KMS-11 (cell line): ENCODE measurements at regions not wholly inside any gene's neighbourhood (a gene's known extent, or its start where the extent isn't known, plus 50 kb on each side); places are given as distances from the start of the nearest gene placed in this dataset.

Experiments
- H2AFZ ChIP-seq: fragments of 200-600 bp; sonication (generic); 2 replicates; pipeline ENCODE4 v1.6.1; 2016; ENCODE audit warnings: antibody characterized with exemption, mixed run types, low read depth
- H3K27ac ChIP-seq: fragments of 200-600 bp; sonication (generic); 2 replicates; pipeline ENCODE4 v1.6.1; 2016; ENCODE audit warnings: mild to moderate bottlenecking, mixed run types
- H3K27me3 ChIP-seq: fragments of 200-600 bp; sonication (generic); 2 replicates; pipeline ENCODE4 v1.6.1; 2017; ENCODE audit warnings: mild to moderate bottlenecking, low read depth, mixed run types, moderate library complexity; ENCODE audit not compliant: insufficient read depth
- H3K36me3 ChIP-seq: fragments of 200-600 bp; sonication (generic); 2 replicates; pipeline ENCODE4 v1.6.1; 2017; ENCODE audit warnings: mild to moderate bottlenecking, mixed run types; ENCODE audit not compliant: insufficient read depth
- H3K4me1 ChIP-seq: fragments of 200-600 bp; sonication (generic); 2 replicates; pipeline ENCODE4 v1.6.1; 2016; ENCODE audit warnings: mild to moderate bottlenecking, low read depth, mixed run types; ENCODE audit not compliant: poor library complexity, severe bottlenecking
- H3K4me2 ChIP-seq: fragments of 200-600 bp; sonication (generic); 2 replicates; pipeline ENCODE4 v1.7.0; 2016; ENCODE audit warnings: mild to moderate bottlenecking, mixed run types
- H3K4me3 ChIP-seq: fragments of 200-600 bp; sonication (generic); IDR thresholded peaks from 2 replicates; pipeline ENCODE4 v1.6.1; 2017; ENCODE audit warnings: low read depth, low read length, mixed read lengths; ENCODE audit not compliant: insufficient read depth
- H3K79me2 ChIP-seq: fragments of 200-600 bp; sonication (generic); 2 replicates; pipeline ENCODE4 v1.6.1; 2016; ENCODE audit warnings: low read depth, mixed run types; ENCODE audit not compliant: insufficient read depth
- H3K9ac ChIP-seq: fragments of 200-600 bp; sonication (generic); 2 replicates; pipeline ENCODE4 v1.6.1; 2016; ENCODE audit warnings: mild to moderate bottlenecking, mixed run types
- H4K20me1 ChIP-seq: fragments of 200-600 bp; sonication (generic); 2 replicates; pipeline ENCODE4 v1.6.1; 2016; ENCODE audit warnings: mild to moderate bottlenecking, mixed run types; ENCODE audit not compliant: insufficient read depth
- TF ChIP-seq, protein P1 (sequence below): fragments of 200-600 bp; sonication (generic); conservative IDR thresholded peaks from 2 replicates; pipeline ENCODE4 v1.6.1; 2017; ENCODE audit warnings: low read depth, mild to moderate bottlenecking, antibody characterized with exemption, low read length, moderate library complexity, mixed read lengths

DNA sequence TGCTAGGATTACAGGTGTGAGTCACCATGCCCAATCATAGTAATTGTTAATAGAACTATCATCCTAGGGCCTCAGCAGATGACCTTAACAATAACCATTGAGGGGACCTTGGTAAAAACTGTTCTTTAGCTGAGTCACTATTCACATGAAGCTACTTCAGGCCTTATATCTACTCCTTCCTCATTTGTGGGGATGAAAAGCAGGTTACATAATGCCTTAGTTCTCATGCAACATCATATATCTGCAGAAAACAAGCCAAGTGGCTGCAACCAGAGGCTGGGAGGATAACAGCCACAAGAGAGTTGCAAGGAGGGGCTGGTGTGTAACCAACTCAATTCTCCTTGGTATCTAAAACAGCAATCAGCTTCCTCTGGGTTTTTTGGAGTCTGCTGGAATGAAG is 445.4 kb downstream of the NBAS start:
- H2AFZ ChIP-seq: no peak overlapping the region
- no peak overlapping the region for H3K4me2 ChIP-seq
- H3K36me3 ChIP-seq: no peaks in the 10 kb centered on the region
- TF ChIP-seq, protein P1, sequence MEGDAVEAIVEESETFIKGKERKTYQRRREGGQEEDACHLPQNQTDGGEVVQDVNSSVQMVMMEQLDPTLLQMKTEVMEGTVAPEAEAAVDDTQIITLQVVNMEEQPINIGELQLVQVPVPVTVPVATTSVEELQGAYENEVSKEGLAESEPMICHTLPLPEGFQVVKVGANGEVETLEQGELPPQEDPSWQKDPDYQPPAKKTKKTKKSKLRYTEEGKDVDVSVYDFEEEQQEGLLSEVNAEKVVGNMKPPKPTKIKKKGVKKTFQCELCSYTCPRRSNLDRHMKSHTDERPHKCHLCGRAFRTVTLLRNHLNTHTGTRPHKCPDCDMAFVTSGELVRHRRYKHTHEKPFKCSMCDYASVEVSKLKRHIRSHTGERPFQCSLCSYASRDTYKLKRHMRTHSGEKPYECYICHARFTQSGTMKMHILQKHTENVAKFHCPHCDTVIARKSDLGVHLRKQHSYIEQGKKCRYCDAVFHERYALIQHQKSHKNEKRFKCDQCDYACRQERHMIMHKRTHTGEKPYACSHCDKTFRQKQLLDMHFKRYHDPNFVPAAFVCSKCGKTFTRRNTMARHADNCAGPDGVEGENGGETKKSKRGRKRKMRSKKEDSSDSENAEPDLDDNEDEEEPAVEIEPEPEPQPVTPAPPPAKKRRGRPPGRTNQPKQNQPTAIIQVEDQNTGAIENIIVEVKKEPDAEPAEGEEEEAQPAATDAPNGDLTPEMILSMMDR: no peak
- no peak overlapping the region for H3K9ac ChIP-seq
- H3K27me3 ChIP-seq: no peaks in the 10 kb centered on the region
- no peaks in the 10 kb centered on the region for H3K79me2 ChIP-seq
- no peak overlapping the region for H3K27ac ChIP-seq
- no peaks in the 10 kb centered on the region for H3K4me1 ChIP-seq
- no peak overlapping the region for H3K4me3 ChIP-seq
- H4K20me1 ChIP-seq: no peaks in the 10 kb centered on the region

DNA sequence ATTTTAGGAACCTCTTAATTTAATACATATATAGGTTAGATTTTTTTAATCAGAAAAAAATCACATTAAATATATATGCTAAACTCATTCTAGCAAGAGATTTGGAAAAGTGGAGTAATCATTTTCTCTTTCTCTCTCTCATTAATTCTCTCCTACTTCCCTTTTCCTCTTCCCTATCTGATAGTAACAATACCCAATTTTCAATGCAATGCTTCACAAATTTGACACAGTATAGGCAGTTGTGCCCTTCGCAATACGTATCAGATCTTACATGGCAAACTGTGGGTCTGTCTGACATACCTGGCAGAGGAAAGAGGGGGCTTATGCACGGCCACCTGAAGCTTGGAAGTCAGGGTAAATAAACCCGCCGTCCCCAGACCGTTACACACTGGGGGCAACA is 444.3 kb downstream of the NBAS start:
- Histone ChIP-seq H3K27ac (no peak overlapping the region), H2AFZ (no peak overlapping the region), H3K79me2 (no peaks in the 10 kb centered on the region)

More for the DNA sequence above, 444.3 kb downstream of the NBAS start:
- H3K27me3 ChIP-seq: no peaks in the 10 kb centered on the region
- H3K4me3 ChIP-seq: no peak overlapping the region
- H3K4me1 ChIP-seq: no peaks in the 10 kb centered on the region
- H4K20me1 ChIP-seq: no peaks in the 10 kb centered on the region
- H3K36me3 ChIP-seq: no peaks in the 10 kb centered on the region
- TF ChIP-seq, protein P1: no peak
- H3K4me2 ChIP-seq: no peak overlapping the region
- H3K9ac ChIP-seq: no peak overlapping the region
